Pancreas (tissue), 10 donors: ENCODE measurements at regions not wholly inside any gene's neighbourhood (a gene's known extent, or its start where the extent isn't known, plus 50 kb on each side); places are given as distances from the start of the nearest gene placed in this dataset.
"Not testable (repeated sequence)": the region's sequence is repeated elsewhere in the genome, so short reads cannot be mapped to it uniquely, and the experiment has no call there.

ENCODE experiments used
- ATAC-seq, 4 donors: fragments of 200-7000 bp; cut with Tn5 transposase; one replicate each; pipeline versions ENCODE4 v1.8.0 to v1.9.1; 2020; ENCODE audit warnings: mild to moderate bottlenecking in 4 of 4, moderate library complexity in 4 of 4
- DNase-seq, 6 donors: peaks; one replicate each; pipeline ENCODE4 v3.0.0-alpha.2; 2020
- FAIRE-seq: peaks from 2 replicates; lab custom pipeline; 2012; peaks lifted over from hg19 to GRCh38; lab: Jason Lieb, UNC
- H3K27ac ChIP-seq, 4 donors: fragments of 200-600 bp; sonication (generic); 1 replicate in 3 of 4; 2 replicates in 1 of 4; pipeline versions ENCODE4 v1.5.0 to v1.8.0; 2020
- H3K27me3 ChIP-seq, 4 donors: fragments of 200-600 bp; one replicate each; pipeline ENCODE4 v1.8.0; 2021
- H3K36me3 ChIP-seq, 3 donors: fragments of 200-600 bp; sonication (generic) in 1 of 3; one replicate each; pipeline versions ENCODE4 v1.5.0 to v1.8.0; 2020 to 2021
- H3K4me1 ChIP-seq, 3 donors: fragments of 200-600 bp; one replicate each; pipeline ENCODE4 v1.8.0; 2021
- H3K4me3 ChIP-seq, 4 donors: fragments of 200-600 bp; sonication (generic) in 2 of 4; one replicate each; pipeline versions ENCODE4 v1.5.0 to v1.8.0; 2020 to 2021
- H3K9me3 ChIP-seq, 4 donors: fragments of 200-600 bp; one replicate each; pipeline ENCODE4 v1.8.0; 2021
- CTCF ChIP-seq, 4 donors: fragments of 200-600 bp; sonication (generic) in 3 of 4; IDR thresholded peaks; one replicate each; pipeline versions ENCODE4 v1.5.0 to v1.8.0; 2021; ENCODE audit warnings: antibody characterized with exemption in 4 of 4
- WGBS, 2 donors: extraction: QIAGEN DNeasy Blood & Tissue Kit; methylation state at CpG; one replicate each; pipeline ENCODE4 v1.1.7; 2013; 5-methylcytosine and 5-hydroxymethylcytosine counted together
- intact Hi-C, 3 donors: fragments of 100-400 bp; cut with DNase I; formaldehyde crosslinking; loops; one replicate each; pipeline versions ENCODE4 v1.11.1 to v1.14.2; 2022
- donor health status: healthy with polysubstance abuse.
- donor health status: DM: no; HTN: no; CAD: no; lungs with moderate emphysema.
- donor health status: DM: no; HTN: no; CAD: no.
- donor health status: control.
- donor health status: control.
- donor health status: Bipolar disorder and iron deficiency.
- donor health status: DM: yes; HTN: yes; CAD: no.
- donor health status: DM: no; HTN: no; CAD: no.
- donor health status: DM: no; HTN: no; CAD: no.
- donor health status: DM: yes; HTN: yes; CAD: no.

GRCh38 chr13:107612376-107612775 lies 603.0 kb downstream of the LIG4 start:
- Histone ChIP-seq H3K4me3 (no peak overlapping the region), H3K9me3 (no peaks in the 10 kb centered on the region), H3K27ac (no peak overlapping the region), H3K36me3 (no peaks in the 10 kb centered on the region), H3K27me3 (no peaks in the 10 kb centered on the region), H3K4me1 (no peaks in the 10 kb centered on the region)
- DNase-seq (no peak), ATAC-seq (no peak), FAIRE-seq (no peak)
- WGBS, 2 donors, result 81 to 91% methylated on average over 6 of the region's 6 CpGs
- intact Hi-C loops, result no loop called here
- TF ChIP-seq CTCF (IDR thresholded peaks at IDR 0.05), result no peak

- intact Hi-C loops, result no loop called here
- no peak overlapping the region for H3K4me3 ChIP-seq
- 76 to 86% methylated on average over 9 of the region's 9 CpGs for WGBS, 2 donors
- ATAC-seq (no peak), DNase-seq (peak in 1 of 6 donors; percentile 30), FAIRE-seq (no peak)
- TF ChIP-seq CTCF (IDR thresholded peaks at IDR 0.05), result no peak
- H3K9me3 ChIP-seq, result no peaks in the 10 kb centered on the region
- H3K27me3 ChIP-seq, result no peaks in the 10 kb centered on the region
- no peak overlapping the region for H3K27ac ChIP-seq
- no peaks in the 10 kb centered on the region for H3K4me1 ChIP-seq
- H3K36me3 ChIP-seq, result no peaks in the 10 kb centered on the region
Observed at GRCh38 chr13:107608736-107609135, 606.6 kb downstream of the LIG4 start.

- no peak overlapping the region for H3K27ac ChIP-seq
- DNase-seq, result no peak
- H3K36me3 ChIP-seq, result no peaks in the 10 kb centered on the region
- H3K4me3 ChIP-seq, result no peak overlapping the region
- no peaks in the 10 kb centered on the region for H3K9me3 ChIP-seq
- intact Hi-C loops, result no loop called here
- FAIRE-seq, result no peak
- no peaks in the 10 kb centered on the region for H3K27me3 ChIP-seq
- no peak for TF ChIP-seq CTCF (IDR thresholded peaks at IDR 0.05)
- WGBS, 2 donors, result 60 to 74% methylated on average over 4 of the region's 4 CpGs
- ATAC-seq, result no peak
- no peaks in the 10 kb centered on the region for H3K4me1 ChIP-seq
Observed at GRCh38 chr13:107600971-107601370, 614.4 kb downstream of the LIG4 start.

GRCh38 chr13:107596306-107596705 lies 619.0 kb downstream of the LIG4 start:
- FAIRE-seq, H3K9me3 ChIP-seq, H3K4me1 ChIP-seq, intact Hi-C loops, DNase-seq, ATAC-seq, H3K36me3 ChIP-seq, H3K27ac ChIP-seq, H3K27me3 ChIP-seq, H3K4me3 ChIP-seq: not testable (repeated sequence)
- WGBS, 2 donors, result 58 to 74% methylated on average over 5 of the region's 5 CpGs

GRCh38 chr13:107590556-107590955 lies 624.8 kb downstream of the LIG4 start:
- no peaks in the 10 kb centered on the region for H3K27me3 ChIP-seq
- ATAC-seq, result no peak
- no peak for FAIRE-seq
- peaks cover 0 to 8% (median 0%) of the 10 kb centered on the region in 3 donors for H3K4me1 ChIP-seq
- no peaks in the 10 kb centered on the region for H3K36me3 ChIP-seq
- no peaks in the 10 kb centered on the region for H3K9me3 ChIP-seq
- TF ChIP-seq CTCF (IDR thresholded peaks at IDR 0.05), result no peak
- 60 to 72% methylated on average over 3 of the region's 3 CpGs for WGBS, 2 donors
- H3K27ac ChIP-seq, result no peak overlapping the region
- no peak overlapping the region for H3K4me3 ChIP-seq
- DNase-seq, result no peak
- intact Hi-C loops, result no loop called here
